ENCODE measurements at regions not wholly inside any gene's neighbourhood (a gene's known extent, or its start where the extent isn't known, plus 50 kb on each side); places are given as distances from the start of the nearest gene placed in this dataset.
A peak's percentile ranks its signal among the peaks of the same experiment; 100 is the strongest.

GRCh38 chr1:172895050-172895460 is 155.7 kb downstream of the TNFSF18 start:
- WGBS, 2 experiments (ENCODE audit: low coverage in 1 of 2, low lambda C conversion rate in 2 of 2, missing lambda C conversion rate in 2 of 2), result 5 to 8% methylated on average over 5 of the region's 5 CpGs
- peaks cover 10% of the 10 kb centered on the region for H3F3A ChIP-seq (ENCODE audit: insufficient read depth)
- no peaks in the 10 kb centered on the region for H3K9me3 ChIP-seq (ENCODE audit: low read depth)
- H3K27ac ChIP-seq, result no peak overlapping the region
- peak overlapping the region; percentile 59 for H2AFZ ChIP-seq
- in situ Hi-C loops (cut with MboI), result no loop called here
- DNase-seq, result no peak
- no peak for TF ChIP-seq EZH2phosphoT487 (IDR thresholded peaks at IDR 0.05; ENCODE audit: insufficient read depth, low read depth)
- no peak for TF ChIP-seq EZH2 (IDR thresholded peaks at IDR 0.05; ENCODE audit: insufficient read depth, poor library complexity, severe bottlenecking)
- peak overlapping the region; percentile 73 for H3K4me2 ChIP-seq (ENCODE audit: unreplicated experiment)
- no peaks in the 10 kb centered on the region for H3K27me3 ChIP-seq (replicated peaks; ENCODE audit: insufficient read depth)
- peak overlapping the region; percentile 18 for H3K9ac ChIP-seq
- no peaks in the 10 kb centered on the region for H3K9me2 ChIP-seq (ENCODE audit: insufficient read depth)
- H3K4me3 ChIP-seq, result peak overlapping the region; percentile 52
- peaks cover 30% of the 10 kb centered on the region for H3K4me1 ChIP-seq (ENCODE audit: insufficient read depth)
- no peaks in the 10 kb centered on the region for H3K79me2 ChIP-seq (ENCODE audit: insufficient read depth)
- H4K20me1 ChIP-seq (ENCODE audit: insufficient read depth), result no peaks in the 10 kb centered on the region
- H3K36me3 ChIP-seq (ENCODE audit: low read depth), result no peaks in the 10 kb centered on the region

DNA sequence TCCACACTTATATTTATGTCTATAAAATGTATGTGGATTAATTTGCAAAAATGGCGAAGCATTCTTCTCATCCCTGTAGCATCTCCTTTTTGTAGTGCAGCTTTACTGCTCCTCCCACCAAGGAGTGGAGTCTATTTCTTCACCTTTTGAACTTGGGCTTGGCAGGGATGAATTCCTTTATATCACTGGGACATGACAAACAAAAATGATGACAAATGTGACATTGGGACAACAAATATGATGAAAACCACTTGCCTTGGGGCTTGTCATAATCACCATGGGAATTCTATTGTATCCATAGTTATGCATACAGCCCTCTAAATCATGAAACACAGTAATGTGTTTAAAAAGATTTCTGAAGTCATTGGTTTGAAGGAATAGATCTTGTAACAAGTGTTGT is 155.0 kb downstream of the TNFSF18 start:
- TF ChIP-seq EZH2 (IDR thresholded peaks at IDR 0.05; ENCODE audit: insufficient read depth, poor library complexity, severe bottlenecking), result no peak
- TF ChIP-seq EZH2phosphoT487 (IDR thresholded peaks at IDR 0.05; ENCODE audit: insufficient read depth, low read depth), result no peak
- no peak for DNase-seq
- Histone ChIP-seq H3K4me3 (no peak overlapping the region), H2AFZ (no peak overlapping the region), H3K36me3 (ENCODE audit: low read depth) (no peaks in the 10 kb centered on the region), H3K4me2 (ENCODE audit: unreplicated experiment) (peak overlapping the region; percentile 73), H3K9me2 (ENCODE audit: insufficient read depth) (no peaks in the 10 kb centered on the region), H3F3A (ENCODE audit: insufficient read depth) (peaks cover 10% of the 10 kb centered on the region), H3K9me3 (ENCODE audit: low read depth) (no peaks in the 10 kb centered on the region), H3K4me1 (ENCODE audit: insufficient read depth) (peaks cover 30% of the 10 kb centered on the region), H3K27me3 (replicated peaks; ENCODE audit: insufficient read depth) (no peaks in the 10 kb centered on the region), H4K20me1 (ENCODE audit: insufficient read depth) (no peaks in the 10 kb centered on the region), H3K9ac (no peak overlapping the region), H3K79me2 (ENCODE audit: insufficient read depth) (no peaks in the 10 kb centered on the region), H3K27ac (no peak overlapping the region)
- WGBS, 2 experiments (ENCODE audit: low coverage in 1 of 2, low lambda C conversion rate in 2 of 2, missing lambda C conversion rate in 2 of 2), result 97 to 100% methylated on average over 1 of the region's 1 CpG
- in situ Hi-C loops (cut with MboI), result no loop called here

GRCh38 chr1:172897738-172898137 is 153.0 kb downstream of the TNFSF18 start:
- Histone ChIP-seq H3K9me2 (ENCODE audit: insufficient read depth) (no peaks in the 10 kb centered on the region; the same call in 1 of the 2 replicates), H3K9ac (no peak overlapping the region), H3K27ac (no peak overlapping the region), H3K27me3 (replicated peaks; ENCODE audit: insufficient read depth) (no peaks in the 10 kb centered on the region), H3K4me1 (ENCODE audit: insufficient read depth) (peaks cover 42% of the 10 kb centered on the region), H4K20me1 (ENCODE audit: insufficient read depth) (no peaks in the 10 kb centered on the region), H2AFZ (no peak overlapping the region), H3F3A (ENCODE audit: insufficient read depth) (peaks cover 21% of the 10 kb centered on the region), H3K36me3 (ENCODE audit: low read depth) (no peaks in the 10 kb centered on the region), H3K79me2 (ENCODE audit: insufficient read depth) (no peaks in the 10 kb centered on the region), H3K9me3 (ENCODE audit: low read depth) (no peaks in the 10 kb centered on the region), H3K4me2 (ENCODE audit: unreplicated experiment) (no peak overlapping the region), H3K4me3 (no peak overlapping the region)
- TF ChIP-seq EZH2phosphoT487 (IDR thresholded peaks at IDR 0.05; ENCODE audit: insufficient read depth, low read depth) (no peak), EZH2 (IDR thresholded peaks at IDR 0.05; ENCODE audit: insufficient read depth, poor library complexity, severe bottlenecking) (no peak)
- in situ Hi-C loops (cut with MboI), result no loop called here
- WGBS, 2 experiments (ENCODE audit: low coverage in 1 of 2, low lambda C conversion rate in 2 of 2, missing lambda C conversion rate in 2 of 2), result 43 to 65% methylated on average over 2 of the region's 2 CpGs
- DNase-seq, result no peak

GRCh38 chr1:172898866-172899265 is 151.9 kb downstream of the TNFSF18 start:
- Histone ChIP-seq H3K9ac (no peak overlapping the region), H3K4me1 (ENCODE audit: insufficient read depth) (peaks cover 53% of the 10 kb centered on the region), H3K9me2 (ENCODE audit: insufficient read depth) (no peaks in the 10 kb centered on the region; the same call in 1 of the 2 replicates), H3K27me3 (replicated peaks; ENCODE audit: insufficient read depth) (no peaks in the 10 kb centered on the region), H3K36me3 (ENCODE audit: low read depth) (no peaks in the 10 kb centered on the region), H3F3A (ENCODE audit: insufficient read depth) (peaks cover 32% of the 10 kb centered on the region), H3K4me3 (no peak overlapping the region), H3K4me2 (ENCODE audit: unreplicated experiment) (no peak overlapping the region), H3K9me3 (ENCODE audit: low read depth) (no peaks in the 10 kb centered on the region), H3K27ac (no peak overlapping the region), H2AFZ (no peak overlapping the region), H3K79me2 (ENCODE audit: insufficient read depth) (no peaks in the 10 kb centered on the region), H4K20me1 (ENCODE audit: insufficient read depth) (no peaks in the 10 kb centered on the region)
- DNase-seq, result no peak
- WGBS, 2 experiments (ENCODE audit: low coverage in 1 of 2, low lambda C conversion rate in 2 of 2, missing lambda C conversion rate in 2 of 2), result 80 to 94% methylated on average over 3 of the region's 3 CpGs
- in situ Hi-C loops (cut with MboI), result no loop called here
- no peak for TF ChIP-seq EZH2phosphoT487 (IDR thresholded peaks at IDR 0.05; ENCODE audit: insufficient read depth, low read depth)
- TF ChIP-seq EZH2 (IDR thresholded peaks at IDR 0.05; ENCODE audit: insufficient read depth, poor library complexity, severe bottlenecking), result no peak

Data from GM23248 (cell line).